SK-N-MC (cell line): ENCODE measurements at regions not wholly inside any gene's neighbourhood (a gene's known extent, or its start where the extent isn't known, plus 50 kb on each side); places are given as distances from the start of the nearest gene placed in this dataset.

Experiments
- DNase-seq: peaks from one replicate; pipeline ENCODE4 v3.0.0-alpha.2; 2011; ENCODE audit warnings: low read depth, low spot score
- H3K27ac ChIP-seq: fragments of 200-600 bp; sonication (generic); 2 replicates; pipeline ENCODE4 v1.5.1; 2016; ENCODE audit warnings: mixed run types
- H3K36me3 ChIP-seq: fragments of 200-600 bp; sonication (generic); 2 replicates; pipeline ENCODE4 v1.6.1; 2017; ENCODE audit warnings: antibody characterized with exemption, low read length, mixed read lengths; ENCODE audit not compliant: insufficient read depth
- H3K4me3 ChIP-seq: fragments of 200-600 bp; sonication (generic); 2 replicates; pipeline ENCODE4 v1.5.1; 2016
- H3K9ac ChIP-seq: fragments of 200-600 bp; sonication (generic); 2 replicates; pipeline ENCODE4 v1.8.0; 2017; ENCODE audit warnings: mixed run types, mixed read lengths; ENCODE audit not compliant: insufficient read length
- H3K9me3 ChIP-seq: fragments of 200-600 bp; sonication (generic); 2 replicates; pipeline ENCODE4 v1.6.1; 2017; ENCODE audit warnings: low read depth, mild to moderate bottlenecking, antibody characterized with exemption, low read length, moderate library complexity, mixed read lengths
- EZH2 ChIP-seq: fragments of 200-600 bp; sonication (generic); IDR thresholded peaks from one replicate; pipeline ENCODE4 v1.6.1; 2017; ENCODE audit warnings: antibody characterized with exemption
- FOXP2 ChIP-seq: optimal IDR thresholded peaks from 2 replicates; pipeline ENCODE3; 2011; ENCODE audit warnings: mild to moderate bottlenecking, moderate library complexity; ENCODE audit not compliant: insufficient read depth; ENCODE audit errors: extremely low read length, control extremely low read depth
- POLR2AphosphoS5 ChIP-seq: IDR thresholded peaks from 2 replicates; pipeline ENCODE4 v1.6.1; 2012; ENCODE audit warnings: mild to moderate bottlenecking, low read depth, low read length, borderline replicate concordance

DNA sequence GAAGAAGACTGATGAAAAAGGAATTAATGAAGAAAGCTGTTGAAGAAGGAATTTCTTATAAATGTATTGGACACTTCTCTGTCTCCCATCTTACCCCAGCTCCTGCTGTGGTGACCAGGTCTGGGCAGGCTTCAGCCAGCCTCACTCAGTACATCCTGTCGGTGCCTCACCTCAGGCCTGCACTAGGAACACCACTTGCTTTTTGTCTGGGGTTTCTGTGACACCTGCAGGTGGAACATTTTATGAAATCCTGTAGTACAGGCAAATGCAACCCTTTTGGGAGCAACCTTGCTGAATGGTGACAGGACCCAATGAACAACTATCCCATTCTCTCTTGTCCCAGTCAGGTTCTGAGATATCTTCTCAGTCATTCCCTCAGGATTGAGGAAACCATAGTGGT is 129.7 kb downstream of the PRDM13 start:
- Histone ChIP-seq H3K9me3 (no peaks in the 10 kb centered on the region), H3K36me3 (no peaks in the 10 kb centered on the region), H3K27ac (no peak overlapping the region), H3K4me3 (no peak overlapping the region), H3K9ac (no peak overlapping the region)
- DNase-seq = no peak
- TF ChIP-seq EZH2 (no peak), POLR2AphosphoS5 (no peak), FOXP2 (no peak)

DNA sequence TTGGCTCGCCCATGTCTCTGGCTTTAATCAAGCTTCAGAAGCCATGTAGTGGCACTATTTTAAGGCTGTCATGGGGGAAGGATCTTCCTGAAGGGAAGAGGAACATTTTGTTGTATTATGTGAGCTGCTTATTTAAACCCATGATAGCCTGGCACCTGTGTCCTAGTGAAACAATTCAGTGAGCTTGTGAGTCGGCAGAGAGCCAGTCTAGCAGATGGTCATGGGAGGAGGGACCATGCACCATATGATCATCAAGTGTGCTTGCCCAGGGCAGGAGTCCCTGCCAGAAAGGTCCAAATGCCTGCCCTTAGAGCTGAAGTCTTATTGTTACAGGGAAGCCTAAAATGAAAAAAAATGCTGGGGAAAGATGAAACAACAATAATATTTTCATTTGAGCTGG is 132.9 kb downstream of the PRDM13 start:
- H3K4me3 ChIP-seq = no peak overlapping the region
- no peaks in the 10 kb centered on the region for H3K36me3 ChIP-seq
- H3K9ac ChIP-seq = no peak overlapping the region
- no peaks in the 10 kb centered on the region for H3K9me3 ChIP-seq
- TF ChIP-seq EZH2 (no peak), POLR2AphosphoS5 (no peak), FOXP2 (no peak)
- no peak for DNase-seq
- H3K27ac ChIP-seq = no peak overlapping the region

DNA sequence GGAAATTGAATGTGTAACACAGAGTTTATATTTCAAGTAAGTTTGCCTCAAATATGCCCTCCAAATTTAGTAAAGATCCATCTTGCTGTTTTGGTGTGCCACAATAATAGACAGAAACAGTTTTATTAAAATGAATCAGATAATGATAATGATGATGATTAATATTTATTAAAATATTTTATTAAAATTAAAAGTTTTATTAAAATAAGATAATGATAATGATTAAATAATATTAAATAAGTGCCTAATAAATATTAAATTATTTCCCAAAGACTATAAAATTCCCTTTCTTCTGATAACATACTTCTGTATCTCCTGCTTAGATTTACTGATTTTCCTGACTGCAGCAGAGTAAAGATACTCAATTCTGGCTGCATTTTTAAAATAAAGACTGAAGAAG is 134.5 kb downstream of the PRDM13 start:
- H3K27ac ChIP-seq = no peak overlapping the region
- no peak for DNase-seq
- no peak for TF ChIP-seq POLR2AphosphoS5
- no peak for TF ChIP-seq FOXP2
- no peak for TF ChIP-seq EZH2

GRCh38 chr6:99743647-99744046 is 137.0 kb downstream of the PRDM13 start:
- TF ChIP-seq POLR2AphosphoS5 (no peak), EZH2 (no peak), FOXP2 (no peak)
- no peaks in the 10 kb centered on the region for H3K9me3 ChIP-seq
- no peak overlapping the region for H3K9ac ChIP-seq
- DNase-seq = no peak
- no peak overlapping the region for H3K27ac ChIP-seq
- H3K36me3 ChIP-seq = no peaks in the 10 kb centered on the region
- no peak overlapping the region for H3K4me3 ChIP-seq

More for the DNA sequence above, 134.5 kb downstream of the PRDM13 start:
- Histone ChIP-seq H3K9me3 (no peaks in the 10 kb centered on the region), H3K9ac (no peak overlapping the region), H3K36me3 (no peaks in the 10 kb centered on the region), H3K4me3 (no peak overlapping the region)

DNA sequence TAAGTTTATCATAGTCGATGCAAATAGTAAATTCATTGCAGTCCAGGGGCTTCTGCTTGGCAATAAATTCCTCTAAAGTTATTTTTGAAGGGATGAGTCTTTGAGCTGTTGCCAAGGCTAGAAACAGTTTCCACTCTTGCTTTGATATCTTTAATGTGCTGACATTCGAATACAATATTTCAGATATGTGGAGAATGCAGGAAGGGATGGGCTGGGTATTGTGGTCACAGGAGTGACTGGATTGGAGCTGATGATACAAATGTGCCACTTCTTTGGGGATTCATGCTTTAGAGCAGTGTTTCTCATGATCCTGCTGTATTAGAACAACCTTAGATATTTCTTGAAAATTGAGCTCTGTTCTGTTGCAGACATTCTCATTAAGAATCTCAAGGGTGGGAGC is 139.0 kb downstream of the PRDM13 start:
- Histone ChIP-seq H3K36me3 (no peaks in the 10 kb centered on the region), H3K27ac (no peak overlapping the region), H3K9ac (no peak overlapping the region), H3K4me3 (no peak overlapping the region), H3K9me3 (no peaks in the 10 kb centered on the region)
- no peak for DNase-seq
- no peak for TF ChIP-seq EZH2
- TF ChIP-seq POLR2AphosphoS5 = no peak
- TF ChIP-seq FOXP2 = no peak

DNA sequence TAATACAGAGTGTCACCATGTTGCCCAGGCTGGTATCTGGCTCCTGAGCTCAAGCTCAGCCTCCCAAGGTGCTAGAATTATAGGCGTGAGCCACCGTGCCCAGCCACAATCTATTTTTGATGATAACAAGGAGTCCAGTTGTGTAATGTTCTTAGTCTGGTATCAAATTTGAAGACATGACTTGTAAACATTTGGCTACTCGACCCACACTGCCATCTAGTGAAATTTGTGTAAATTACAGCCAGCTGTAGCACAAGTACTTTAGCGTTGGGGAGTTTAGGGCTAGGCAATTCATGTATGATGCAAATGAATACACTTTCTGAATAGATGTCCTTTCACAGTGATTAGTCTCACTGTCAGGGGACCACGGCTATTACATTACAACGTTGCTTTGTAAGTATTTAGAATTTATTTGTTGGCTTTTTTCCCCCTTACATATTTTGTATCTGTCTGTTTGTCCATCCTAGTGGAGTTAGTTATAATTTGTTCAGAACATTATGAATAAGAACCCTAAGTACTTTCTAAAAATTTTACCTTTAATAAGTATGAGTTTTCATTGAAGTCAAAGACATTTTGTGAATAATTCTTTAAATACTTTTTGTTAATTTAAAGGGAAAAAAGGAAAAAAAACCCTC is 139.7 kb downstream of the PRDM13 start:
- Histone ChIP-seq H3K27ac (no peak overlapping the region), H3K4me3 (no peak overlapping the region), H3K9ac (no peak overlapping the region), H3K9me3 (no peaks in the 10 kb centered on the region), H3K36me3 (no peaks in the 10 kb centered on the region)
- TF ChIP-seq EZH2 (no peak), POLR2AphosphoS5 (no peak), FOXP2 (no peak)
- peak; percentile 64 for DNase-seq

DNA sequence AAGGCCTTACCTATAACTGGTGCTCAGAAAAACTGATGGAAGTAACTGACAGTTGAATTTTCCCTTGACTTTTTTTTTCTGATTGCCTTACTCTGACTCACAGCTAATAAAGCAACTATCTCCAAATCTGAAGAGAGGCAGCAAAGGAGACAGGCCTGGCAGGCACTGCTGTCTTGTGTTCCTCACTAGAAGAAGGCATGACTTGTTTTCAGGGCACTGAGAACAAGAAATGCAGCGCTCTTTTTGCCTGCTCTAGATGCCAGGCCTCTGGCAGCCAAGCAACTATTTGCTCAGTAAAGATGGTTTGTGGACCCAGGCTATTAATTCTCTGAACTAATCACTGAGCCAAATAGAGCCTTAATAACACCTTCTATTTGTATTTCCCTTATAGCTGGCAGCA is 155.1 kb downstream of the PRDM13 start:
- no peak for DNase-seq
- TF ChIP-seq FOXP2 (no peak), POLR2AphosphoS5 (no peak), EZH2 (no peak)
- Histone ChIP-seq H3K27ac (no peak overlapping the region), H3K9me3 (no peaks in the 10 kb centered on the region), H3K4me3 (no peak overlapping the region), H3K36me3 (no peaks in the 10 kb centered on the region), H3K9ac (no peak overlapping the region)

DNA sequence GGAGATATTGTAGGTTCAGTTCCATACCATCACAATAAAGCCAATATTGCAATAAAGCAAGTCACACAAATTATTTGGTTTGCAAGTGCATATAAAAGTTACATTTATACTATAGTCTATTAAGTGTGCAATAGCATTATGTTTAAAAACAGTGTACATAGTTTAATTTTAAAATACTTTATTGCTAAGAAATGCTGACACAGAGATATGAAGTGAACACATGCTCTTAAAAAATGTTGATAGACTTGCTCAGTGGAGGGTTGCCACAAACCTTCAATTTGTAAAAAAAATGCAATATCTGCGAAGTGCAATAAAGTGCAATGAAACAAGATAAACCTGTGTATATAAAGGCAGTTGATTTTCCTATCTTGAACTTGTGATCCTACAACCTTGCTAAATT is 161.5 kb downstream of the PRDM13 start:
- no peak overlapping the region for H3K9ac ChIP-seq
- TF ChIP-seq FOXP2 (no peak), EZH2 (no peak), POLR2AphosphoS5 (no peak)
- DNase-seq = no peak
- H3K36me3 ChIP-seq = no peaks in the 10 kb centered on the region
- no peaks in the 10 kb centered on the region for H3K9me3 ChIP-seq
- H3K4me3 ChIP-seq = no peak overlapping the region
- no peak overlapping the region for H3K27ac ChIP-seq
